GM19467 (cell line): ENCODE measurements at regions not wholly inside any gene's neighbourhood (a gene's known extent, or its start where the extent isn't known, plus 50 kb on each side); places are given as distances from the start of the nearest gene placed in this dataset.

Experiments used
- ATAC-seq: cut with Tn5 transposase; IDR thresholded peaks from one replicate; pipeline ENCODE4 v1.9.1; 2021; ENCODE audit warnings: mild to moderate bottlenecking, moderate library complexity; ENCODE audit not compliant: unreplicated experiment

DNA sequence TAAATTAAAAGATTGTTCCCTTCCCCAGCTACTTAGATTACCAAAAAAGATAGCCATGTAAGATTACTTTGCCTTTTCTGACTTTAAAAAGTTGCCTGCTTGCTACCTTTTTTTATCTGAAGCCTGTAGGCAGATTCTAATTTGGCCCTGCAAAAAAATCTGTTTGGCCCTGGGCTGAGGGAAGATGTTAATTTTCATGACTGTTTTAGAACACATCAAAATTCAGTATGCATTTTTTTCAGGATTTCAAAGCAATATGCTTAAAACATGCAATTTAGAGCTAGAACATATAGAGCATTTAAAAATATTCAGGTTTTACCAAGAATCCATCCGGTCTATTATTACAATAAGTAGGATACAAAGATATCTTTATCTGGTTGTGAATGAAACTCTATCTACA is 563.6 kb downstream of the NR2F1-AS1 start:
- ATAC-seq: no peak

DNA sequence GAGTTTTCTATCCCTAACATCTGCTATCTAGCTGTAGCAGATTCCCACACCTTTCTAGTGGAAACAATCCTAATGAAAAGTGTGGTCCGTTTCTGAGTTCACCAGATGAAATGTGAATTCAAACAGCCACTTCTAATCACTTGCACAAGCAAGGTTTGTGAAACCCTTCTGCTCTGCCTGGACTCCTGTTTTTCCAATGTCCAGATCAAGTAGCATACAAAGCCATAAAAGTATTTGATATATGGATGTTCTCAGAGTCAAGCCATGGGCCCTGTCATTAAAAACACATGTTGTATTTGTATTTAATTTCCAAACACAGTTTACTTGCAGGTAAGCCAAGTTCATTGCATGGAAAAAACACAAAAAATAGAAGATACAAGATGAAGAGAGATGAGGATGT is 570.4 kb downstream of the NR2F1-AS1 start:
- no peak for ATAC-seq

DNA sequence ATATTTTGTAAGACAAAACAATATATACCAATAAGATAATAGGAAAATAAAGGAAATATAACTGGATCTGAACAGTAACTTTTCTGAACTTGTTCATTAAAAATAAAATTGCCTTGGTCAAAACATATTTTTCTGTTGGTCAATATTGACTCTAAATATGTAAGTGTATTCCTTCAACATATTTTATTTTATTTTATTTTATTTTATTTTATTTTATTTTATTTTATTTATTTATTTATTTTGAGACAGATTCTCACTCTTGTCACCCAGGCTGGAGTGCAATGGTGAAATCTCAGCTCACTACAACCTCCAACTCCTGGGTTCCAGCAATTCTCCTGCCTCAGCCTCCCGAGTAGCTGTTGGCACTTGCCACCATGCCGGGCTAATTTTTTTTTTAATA is 571.0 kb downstream of the NR2F1-AS1 start:
- no peak for ATAC-seq

DNA sequence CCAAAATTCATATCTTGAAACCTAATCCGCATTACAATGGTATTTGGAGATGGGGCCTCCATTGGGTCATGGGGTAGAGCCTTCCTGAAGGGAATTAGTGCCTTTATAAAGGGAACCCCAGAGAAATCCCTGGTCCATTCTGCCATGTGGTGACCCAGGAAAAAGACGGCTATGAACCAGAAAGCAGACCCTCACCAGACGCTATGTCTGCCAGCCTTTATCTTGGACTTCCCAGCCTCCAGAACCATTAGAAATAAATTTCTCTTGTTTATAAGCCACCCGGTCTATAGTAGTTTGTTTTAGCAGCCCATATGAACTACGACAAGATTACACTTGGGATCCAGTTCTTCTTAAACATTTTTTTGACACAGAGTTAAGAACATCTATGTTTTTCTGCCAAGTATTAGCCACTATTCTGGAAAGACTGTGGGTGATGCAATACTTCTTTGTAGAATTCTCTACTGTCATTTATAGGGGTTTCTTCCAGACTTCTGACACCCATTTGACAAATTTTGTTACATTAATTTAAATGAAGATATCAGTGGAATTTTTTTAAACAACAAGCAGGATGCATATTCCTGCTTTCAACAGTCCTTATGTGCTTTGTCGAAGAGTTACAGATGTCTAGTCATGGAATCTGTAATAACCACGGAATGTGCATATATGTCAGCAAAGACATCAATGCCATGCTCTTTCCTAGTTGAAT is 572.4 kb downstream of the NR2F1-AS1 start:
- ATAC-seq: no peak

DNA sequence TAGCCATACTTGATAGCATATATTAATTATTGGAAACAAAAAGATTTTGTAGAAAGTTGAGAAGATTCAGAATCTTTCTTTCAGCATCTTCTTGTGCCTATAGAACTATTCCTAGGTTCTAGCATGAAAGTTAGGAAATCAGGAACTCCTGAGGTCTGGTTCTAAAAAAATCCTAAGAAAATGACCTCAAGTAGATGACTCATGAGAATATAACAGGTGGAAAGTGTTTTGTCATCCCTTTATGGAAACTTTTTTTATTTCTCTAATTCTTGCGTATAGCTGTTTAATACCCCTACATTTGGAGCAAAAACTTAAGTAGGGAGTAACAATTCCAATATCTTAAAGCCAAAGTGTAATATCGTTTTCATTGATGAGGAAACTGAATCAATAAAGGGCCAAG is 574.1 kb downstream of the NR2F1-AS1 start:
- no peak for ATAC-seq

DNA sequence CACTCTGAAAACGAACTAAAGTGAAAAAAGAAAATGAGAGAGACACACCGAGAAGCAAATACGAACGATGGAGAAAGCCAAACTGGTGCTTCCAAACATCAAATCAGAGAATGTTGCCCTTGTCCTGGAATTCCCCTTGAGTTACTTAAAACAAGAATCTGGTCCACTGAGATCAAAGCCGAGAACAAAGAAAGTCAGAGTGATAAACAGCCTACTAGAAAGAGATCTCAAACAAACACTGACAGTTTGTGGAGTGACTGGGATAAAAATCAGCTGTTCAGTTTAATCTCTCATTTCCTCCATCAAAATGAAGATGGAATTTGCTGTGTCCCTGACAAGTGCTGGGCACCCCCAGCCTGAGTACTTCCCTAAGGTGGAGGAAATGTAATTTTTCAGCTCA is 582.6 kb downstream of the NR2F1-AS1 start:
- no peak for ATAC-seq

DNA sequence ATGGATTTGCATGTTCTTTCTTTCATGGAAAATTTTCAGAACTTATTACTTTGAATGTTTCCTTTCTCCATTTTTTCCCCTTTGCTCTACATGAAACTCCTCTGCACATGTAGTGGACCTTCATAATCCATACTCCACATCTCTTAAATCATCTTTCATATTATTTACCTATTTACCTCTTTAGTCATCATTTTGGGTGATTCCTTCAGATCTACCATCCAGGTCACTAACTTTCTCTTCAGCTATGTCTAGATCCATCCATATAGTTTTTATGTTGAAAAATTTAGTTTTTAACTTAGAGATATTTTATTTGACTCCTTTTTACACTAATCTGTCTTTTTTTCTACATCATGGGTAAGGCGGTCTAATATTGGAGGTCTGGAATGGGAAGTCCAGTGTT is 586.6 kb downstream of the NR2F1-AS1 start:
- no peak for ATAC-seq

DNA sequence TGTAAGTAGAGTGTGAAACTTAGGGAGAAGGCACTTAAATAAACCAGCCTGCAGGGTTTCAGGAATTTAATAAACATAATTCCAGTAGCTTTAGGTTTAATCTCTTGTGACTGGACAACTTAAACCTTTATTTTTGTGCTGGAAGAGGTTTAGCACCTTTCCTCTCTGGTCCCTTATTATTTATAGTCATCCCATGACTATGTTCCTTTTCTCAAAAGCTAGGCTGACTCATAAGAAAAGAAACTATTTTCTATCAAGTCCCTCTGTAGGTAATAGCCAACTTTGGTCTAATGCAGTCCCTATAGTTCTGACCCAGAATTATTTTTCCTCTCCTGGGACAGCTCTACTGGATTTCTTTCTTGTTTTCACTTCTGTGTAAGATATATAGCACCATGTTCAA is 588.9 kb downstream of the NR2F1-AS1 start:
- ATAC-seq: no peak

DNA sequence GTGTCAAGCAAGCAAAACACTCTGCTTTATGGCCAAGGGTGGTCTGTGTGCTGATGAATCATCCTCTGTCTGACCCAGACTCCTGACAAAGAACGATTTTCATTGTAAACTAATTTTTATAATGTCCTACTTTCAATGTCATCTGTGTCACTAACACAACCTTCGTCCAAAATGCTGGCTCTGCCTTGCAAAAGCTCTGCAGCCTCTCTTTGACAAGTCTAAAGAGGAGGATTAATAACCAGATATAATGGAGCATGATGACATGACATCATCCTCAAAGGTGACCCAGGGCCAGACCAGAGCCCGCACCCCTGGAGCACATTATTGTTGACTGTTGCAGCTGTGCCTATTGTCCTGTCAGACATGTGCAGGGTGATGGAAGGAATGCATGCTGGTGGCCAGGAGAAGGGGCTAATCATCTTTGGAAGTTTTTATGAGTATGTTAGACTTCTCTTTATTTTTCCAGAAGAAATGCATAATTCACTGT is 589.4 kb downstream of the NR2F1-AS1 start:
- no peak for ATAC-seq

DNA sequence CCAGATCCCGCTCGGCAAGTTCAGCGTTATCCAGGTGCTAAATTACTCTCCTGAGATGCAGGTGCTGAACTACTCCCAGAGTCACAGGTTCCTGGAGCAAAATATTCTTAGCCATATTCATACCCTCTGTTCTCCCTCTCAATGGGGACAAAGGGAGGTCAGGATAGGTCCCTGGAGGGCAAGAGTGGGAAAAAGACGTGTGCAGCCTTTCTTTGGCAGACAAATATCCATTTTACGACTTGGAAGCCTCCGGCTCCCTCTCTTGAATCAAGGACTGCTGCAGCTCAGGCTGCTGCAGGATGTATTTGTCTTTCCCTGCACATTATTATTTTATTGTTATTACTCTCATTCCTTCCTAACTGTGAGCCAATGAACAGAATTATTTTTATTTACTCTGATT is 590.2 kb downstream of the NR2F1-AS1 start:
- ATAC-seq: no peak

DNA sequence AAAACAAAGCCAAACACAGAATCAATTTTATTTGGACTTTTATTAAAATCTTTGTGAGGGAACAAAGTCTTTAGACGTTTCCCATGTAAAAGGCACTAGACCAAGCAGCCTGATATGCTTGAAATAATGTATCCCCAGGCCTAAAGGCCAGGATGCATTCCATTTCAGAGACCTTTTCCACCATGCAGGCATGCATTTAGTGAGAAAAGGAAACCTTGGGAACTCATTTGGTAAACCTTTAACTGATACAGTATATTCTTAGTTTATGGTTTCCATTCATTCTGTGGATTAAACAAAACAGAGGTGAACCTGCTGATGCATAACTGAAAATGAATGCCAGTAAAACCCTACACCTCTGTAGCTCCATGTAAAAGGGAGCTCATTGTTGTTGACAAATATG is 600.0 kb downstream of the NR2F1-AS1 start:
- no peak for ATAC-seq

DNA sequence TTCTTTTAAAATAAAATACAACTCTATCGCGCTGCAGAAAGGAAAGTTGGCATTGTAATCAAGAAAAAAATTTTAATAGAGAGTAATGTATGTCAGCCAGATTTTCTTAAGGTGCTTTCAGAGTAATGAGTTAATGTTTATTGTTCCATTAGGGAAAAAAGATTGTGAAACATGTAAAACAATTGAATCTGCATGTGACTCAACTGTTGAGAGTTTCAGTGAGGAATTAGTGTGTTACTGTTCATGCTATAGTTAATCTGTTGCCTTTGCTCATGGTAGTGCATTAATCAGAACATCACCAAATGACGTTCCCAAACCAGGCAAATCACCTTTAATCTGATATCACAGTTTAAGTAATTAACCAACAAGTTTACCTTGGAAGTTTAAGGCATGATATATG is 600.5 kb downstream of the NR2F1-AS1 start:
- no peak for ATAC-seq

DNA sequence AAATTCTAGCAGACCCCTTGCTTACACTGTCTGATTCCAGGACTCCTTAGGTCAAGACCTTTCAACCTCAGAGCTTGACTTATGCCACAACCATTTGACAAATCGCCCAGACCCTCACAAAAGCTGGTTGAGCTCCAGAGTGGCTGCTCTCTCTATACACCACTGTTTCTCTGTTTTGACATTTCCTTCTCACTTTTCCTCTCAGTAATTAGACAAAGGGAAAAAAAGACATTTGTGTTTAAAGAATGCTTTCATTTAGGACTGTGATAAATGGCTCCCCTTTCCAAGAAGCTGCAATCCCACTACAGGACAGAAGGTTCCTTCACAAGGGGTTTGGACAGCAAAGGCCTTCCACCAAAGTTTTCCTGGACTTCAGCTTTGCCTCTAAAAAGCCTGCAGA is 601.3 kb downstream of the NR2F1-AS1 start:
- ATAC-seq: no peak

DNA sequence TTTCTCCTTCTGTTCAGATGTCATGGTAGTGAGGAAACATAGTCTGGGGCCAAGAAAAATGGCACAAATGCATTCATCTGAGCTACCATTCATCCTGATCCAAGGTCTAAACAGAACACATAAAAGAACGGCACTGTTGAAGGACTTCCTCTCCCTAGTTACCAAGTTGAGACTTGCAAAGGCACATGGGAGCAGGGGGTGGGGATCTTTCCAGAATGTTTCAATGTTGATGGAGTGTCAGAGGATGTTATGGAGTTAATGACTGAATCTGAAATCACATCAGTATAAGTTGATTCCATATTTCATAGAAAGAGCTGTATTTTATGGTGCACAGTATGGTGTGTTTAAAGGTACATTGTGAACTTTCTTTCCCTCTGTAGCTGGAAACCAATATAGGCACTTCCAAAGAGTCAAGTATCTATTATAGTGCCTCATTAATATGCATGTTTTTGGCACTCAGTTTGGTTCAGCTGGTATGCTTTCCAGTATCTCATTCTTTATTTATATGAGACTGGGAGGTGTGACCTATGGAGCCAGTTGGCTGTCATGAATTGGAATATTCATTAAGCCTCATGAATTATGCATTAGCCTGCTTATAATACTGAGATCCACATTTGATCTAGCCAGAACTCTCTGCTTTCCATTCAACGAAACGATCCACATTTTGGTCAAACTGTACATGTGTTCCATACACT is 603.0 kb downstream of the NR2F1-AS1 start:
- no peak for ATAC-seq

DNA sequence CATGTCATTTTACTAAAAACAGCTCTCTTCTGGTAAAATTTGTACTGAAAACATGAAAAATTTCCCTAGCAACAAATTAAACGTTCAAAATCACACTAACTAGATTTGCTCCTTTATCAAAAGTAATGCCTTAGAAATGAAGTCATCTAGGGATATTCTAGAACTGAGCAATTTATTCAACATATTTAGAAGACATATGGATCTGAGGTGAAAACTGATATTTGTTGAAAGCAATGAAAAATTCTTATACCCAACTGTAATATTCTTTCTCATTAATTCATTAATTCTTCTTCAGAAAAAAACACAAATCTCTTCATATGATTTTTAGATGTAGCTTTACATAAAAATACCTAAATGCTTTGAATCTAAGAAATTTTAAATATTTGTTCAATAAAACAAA is 604.9 kb downstream of the NR2F1-AS1 start:
- no peak for ATAC-seq

DNA sequence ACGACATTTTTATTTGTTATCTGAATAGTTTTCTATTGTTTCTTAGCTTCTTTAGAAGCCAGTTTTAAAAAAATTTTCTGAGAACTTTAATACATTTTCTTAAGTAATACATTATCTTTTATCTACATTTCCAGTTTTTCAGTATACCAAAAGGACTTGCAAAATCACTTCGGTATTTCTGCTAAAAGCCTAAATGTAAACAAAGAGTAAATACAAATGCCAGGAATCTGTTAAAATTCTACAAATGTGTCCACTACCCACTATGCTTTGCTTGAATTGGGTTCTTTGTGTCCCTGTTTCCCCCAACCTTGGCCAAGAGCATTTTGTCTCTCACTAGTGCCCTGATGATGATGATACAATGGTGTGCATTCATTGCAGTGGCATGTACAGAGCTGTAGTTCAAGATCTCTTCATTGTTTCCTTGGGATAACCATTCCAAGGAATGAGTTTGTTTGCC is 611.2 kb downstream of the NR2F1-AS1 start:
- ATAC-seq: no peak

DNA sequence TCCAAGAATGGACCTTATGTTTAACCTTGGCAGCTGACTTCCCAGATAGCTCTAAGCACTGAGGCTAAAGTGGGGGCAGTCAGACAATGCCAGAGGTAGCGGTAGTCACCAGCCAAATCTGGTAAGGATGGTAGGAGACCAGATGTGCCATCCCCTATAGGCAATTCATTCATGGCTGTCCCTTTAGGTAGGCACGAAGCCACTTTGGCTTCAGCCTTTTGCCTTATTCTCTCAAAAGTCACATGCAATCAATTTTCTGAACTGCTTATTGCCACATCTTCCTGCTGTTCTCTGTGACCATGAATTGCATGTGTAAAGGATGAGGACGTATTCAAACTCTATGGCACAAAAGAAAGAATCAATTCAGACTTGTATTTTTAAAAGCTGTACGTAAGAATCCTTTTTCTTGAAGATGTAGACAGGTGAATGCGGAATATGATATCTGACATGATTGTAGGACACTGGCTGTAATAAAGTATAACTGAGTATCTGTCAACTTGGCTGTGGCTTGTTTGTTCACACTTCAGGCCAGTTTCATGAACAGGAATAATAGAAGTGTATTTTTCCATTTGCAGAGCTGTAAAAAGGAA is 611.7 kb downstream of the NR2F1-AS1 start:
- no peak for ATAC-seq

DNA sequence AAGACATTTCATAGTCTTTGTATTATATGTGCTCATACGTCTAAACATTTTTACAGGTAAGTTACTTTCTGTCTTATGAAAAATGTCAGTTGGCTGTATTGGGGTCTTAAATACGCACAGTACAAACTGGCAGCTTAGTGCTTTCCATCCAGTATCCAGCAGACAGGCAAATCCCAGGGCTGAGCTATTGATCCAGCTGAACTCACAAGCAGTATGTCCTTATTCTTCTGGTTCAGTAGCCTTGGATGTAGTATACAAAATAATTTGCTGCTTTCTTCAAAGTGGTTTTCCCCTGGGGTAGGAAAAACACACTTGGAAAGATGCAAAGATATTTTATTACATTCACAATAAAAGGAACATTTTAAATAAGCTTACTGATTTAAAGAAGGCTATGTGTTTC is 617.2 kb downstream of the NR2F1-AS1 start:
- ATAC-seq: no peak

DNA sequence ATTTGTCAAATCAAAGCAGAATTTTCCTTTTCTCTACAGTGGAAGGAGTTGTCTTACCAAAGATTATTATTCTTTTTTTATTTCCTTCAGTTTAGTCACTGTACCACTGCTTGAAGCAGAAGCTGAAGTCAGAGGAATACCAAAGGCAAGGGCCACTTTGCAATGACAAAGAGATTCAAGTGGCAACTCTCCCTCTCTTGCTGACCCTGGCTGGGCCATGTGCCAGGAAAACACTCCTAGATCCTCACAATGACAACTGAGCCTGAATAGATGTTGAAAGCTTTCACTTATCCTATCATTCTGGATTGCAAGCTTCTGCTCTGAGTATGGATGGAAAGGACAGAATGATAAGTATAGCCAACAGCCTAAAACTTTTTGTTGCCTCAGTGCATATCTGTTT is 618.3 kb downstream of the NR2F1-AS1 start:
- no peak for ATAC-seq

DNA sequence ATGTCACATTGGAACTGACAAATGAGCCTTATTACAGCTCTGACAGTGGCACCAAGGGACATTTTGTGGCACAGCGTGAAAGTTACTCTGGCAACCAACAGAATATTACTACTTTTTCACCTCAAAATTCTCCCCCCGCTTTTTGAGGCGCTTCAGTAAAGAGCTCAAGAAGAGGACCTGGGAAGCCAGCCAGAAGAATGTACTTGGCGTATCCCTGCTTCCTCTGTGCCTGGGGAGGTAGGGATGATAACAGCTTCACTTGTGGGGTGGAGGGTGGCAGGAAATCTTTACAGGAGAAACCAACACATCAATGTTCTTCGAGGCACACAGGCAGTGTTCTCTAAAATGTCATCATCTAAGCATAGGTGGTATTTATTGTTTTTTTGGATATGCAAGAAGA is 624.1 kb downstream of the NR2F1-AS1 start:
- ATAC-seq: no peak

DNA sequence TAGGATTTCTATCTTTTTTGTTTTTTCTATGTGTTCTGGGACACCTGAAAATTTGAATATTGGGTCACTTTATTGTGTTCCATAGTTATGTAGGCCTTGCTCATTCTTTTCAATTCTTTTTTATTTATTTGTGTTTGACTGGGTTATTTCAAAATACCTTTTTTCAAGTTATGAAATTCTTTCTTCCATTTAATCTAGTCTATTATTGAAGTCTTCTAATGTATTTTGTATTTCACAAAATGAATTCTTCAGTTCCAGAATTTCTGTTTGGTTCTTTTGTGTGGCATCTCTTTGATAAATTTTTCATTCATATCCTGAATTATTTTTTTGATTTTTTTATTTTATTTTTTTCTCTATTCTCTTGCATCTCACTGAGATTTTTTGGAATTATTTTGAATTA is 628.8 kb downstream of the NR2F1-AS1 start:
- no peak for ATAC-seq

DNA sequence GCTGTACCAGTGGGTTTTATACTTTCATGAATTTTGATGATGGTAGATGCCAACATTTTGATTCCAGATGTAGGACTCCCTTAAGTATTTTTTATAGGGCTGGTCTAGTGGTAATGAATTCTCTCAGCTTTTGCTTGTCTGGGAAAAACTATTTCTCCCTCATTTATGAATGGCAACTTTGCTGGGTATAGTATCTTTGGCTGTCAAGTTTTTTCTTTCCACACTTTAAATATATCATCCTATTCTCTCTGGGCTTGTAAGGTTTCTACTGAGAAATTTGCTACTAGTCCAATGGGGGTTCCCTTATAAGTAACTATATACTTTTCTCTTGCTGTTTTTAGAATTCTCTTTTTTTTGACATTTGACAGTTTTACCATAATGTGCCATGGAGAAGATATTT is 629.3 kb downstream of the NR2F1-AS1 start:
- no peak for ATAC-seq
